ENCODE measurements at regions not wholly inside any gene's neighbourhood (a gene's known extent, or its start where the extent isn't known, plus 50 kb on each side); places are given as distances from the start of the nearest gene placed in this dataset.

DNA sequence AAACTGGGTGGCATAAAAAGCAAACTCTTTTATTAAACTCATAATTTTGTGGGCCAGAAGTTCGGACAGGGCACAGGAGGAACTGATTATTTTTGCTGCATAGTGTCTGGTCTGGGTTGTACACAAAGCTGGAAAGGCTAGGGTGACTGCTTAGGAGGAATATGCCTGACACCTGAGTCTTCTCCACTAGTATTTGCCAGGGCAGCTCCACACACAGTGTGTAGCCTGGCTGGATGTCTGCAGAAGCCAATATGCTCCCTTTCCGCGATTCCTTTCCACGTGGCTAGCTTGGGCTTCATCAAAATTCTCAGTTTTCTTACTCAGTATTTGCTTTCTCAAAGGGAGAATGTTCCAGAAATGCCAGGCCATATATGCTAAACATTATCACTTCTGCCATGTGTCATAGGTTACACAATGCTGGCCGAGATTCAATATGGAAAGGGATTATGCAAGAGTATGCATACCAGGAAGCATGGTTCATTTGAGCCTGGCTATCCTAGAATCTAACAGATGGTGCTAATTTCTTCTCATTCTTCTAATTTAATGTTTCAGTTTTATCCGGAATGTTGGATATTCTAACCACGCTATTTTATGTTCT is 142.7 kb upstream of the DOK6 start:
- TF ChIP-seq, protein P1, sequence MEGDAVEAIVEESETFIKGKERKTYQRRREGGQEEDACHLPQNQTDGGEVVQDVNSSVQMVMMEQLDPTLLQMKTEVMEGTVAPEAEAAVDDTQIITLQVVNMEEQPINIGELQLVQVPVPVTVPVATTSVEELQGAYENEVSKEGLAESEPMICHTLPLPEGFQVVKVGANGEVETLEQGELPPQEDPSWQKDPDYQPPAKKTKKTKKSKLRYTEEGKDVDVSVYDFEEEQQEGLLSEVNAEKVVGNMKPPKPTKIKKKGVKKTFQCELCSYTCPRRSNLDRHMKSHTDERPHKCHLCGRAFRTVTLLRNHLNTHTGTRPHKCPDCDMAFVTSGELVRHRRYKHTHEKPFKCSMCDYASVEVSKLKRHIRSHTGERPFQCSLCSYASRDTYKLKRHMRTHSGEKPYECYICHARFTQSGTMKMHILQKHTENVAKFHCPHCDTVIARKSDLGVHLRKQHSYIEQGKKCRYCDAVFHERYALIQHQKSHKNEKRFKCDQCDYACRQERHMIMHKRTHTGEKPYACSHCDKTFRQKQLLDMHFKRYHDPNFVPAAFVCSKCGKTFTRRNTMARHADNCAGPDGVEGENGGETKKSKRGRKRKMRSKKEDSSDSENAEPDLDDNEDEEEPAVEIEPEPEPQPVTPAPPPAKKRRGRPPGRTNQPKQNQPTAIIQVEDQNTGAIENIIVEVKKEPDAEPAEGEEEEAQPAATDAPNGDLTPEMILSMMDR (IDR thresholded peaks at IDR 0.05; ENCODE audit: low read length): no peak
- TF ChIP-seq EZH2 (optimal IDR thresholded peaks at IDR 0.05; ENCODE audit: low read depth, low read length): no peak
